Transverse colon (tissue), 4 donors: ENCODE measurements at regions not wholly inside any gene's neighbourhood (a gene's known extent, or its start where the extent isn't known, plus 50 kb on each side); places are given as distances from the start of the nearest gene placed in this dataset.

Experiments used
- DNase-seq: peaks from one replicate; pipeline ENCODE4 v3.0.0-alpha.2; 2019
- H3K27ac ChIP-seq, 4 donors: fragments of 200-600 bp; sonication (generic); 2 replicates each; pipeline ENCODE4 v1.5.1; 2016 to 2018; ENCODE audit warnings: inconsistent platforms in 4 of 4
- H3K27me3 ChIP-seq: fragments of 200-600 bp; sonication (generic); 2 replicates; pipeline ENCODE4 v1.5.1; 2017; ENCODE audit warnings: inconsistent platforms
- H3K36me3 ChIP-seq, 4 donors: fragments of 200-600 bp; sonication (generic); 2 replicates each; pipeline ENCODE4 v1.5.1; 2017 to 2019; ENCODE audit warnings: inconsistent platforms in 4 of 4
- H3K4me1 ChIP-seq, 4 donors: fragments of 200-600 bp; sonication (generic); 2 replicates each; pipeline ENCODE4 v1.5.1; 2017 to 2020; ENCODE audit warnings: inconsistent platforms in 4 of 4
- H3K4me3 ChIP-seq, 4 donors: fragments of 200-600 bp; sonication (generic); 1 replicate in 1 of 4; 2 replicates in 3 of 4; pipeline versions ENCODE4 v1.5.1 to v1.6.1; 2017 to 2019; ENCODE audit warnings: inconsistent platforms in 4 of 4
- H3K9me3 ChIP-seq, 2 donors: fragments of 200-600 bp; sonication (generic); 2 replicates each; pipeline ENCODE4 v1.5.1; 2017 to 2019; ENCODE audit warnings: inconsistent platforms in 2 of 2
- CTCF ChIP-seq, 5 experiments: fragments of 200-600 bp in 3 of 5; fragments of 450-650 bp in 2 of 5; sonication (generic) in 3 of 5; IDR thresholded peaks; 1 replicate in 2 of 5; 2 replicates in 3 of 5; pipeline ENCODE4 v1.5.1; 2016 to 2017; ENCODE audit warnings: antibody characterized with exemption in 5 of 5, inconsistent platforms in 3 of 5, mild to moderate bottlenecking in 2 of 5, moderate library complexity in 1 of 5
- EP300 ChIP-seq: sonication (generic); formaldehyde crosslinking; IDR thresholded peaks from one replicate; pipeline ENCODE4 v1.6.1; 2017; ENCODE audit warnings: antibody characterized with exemption, low read depth
- POLR2A ChIP-seq: fragments of 450-650 bp; IDR thresholded peaks from one replicate; pipeline ENCODE4 v1.6.1; 2016; ENCODE audit warnings: antibody characterized with exemption, mild to moderate bottlenecking, moderate library complexity
- POLR2AphosphoS5 ChIP-seq, 3 donors: sonication (generic); formaldehyde crosslinking; IDR thresholded peaks; one replicate each; pipeline ENCODE4 v1.6.1; 2016; ENCODE audit warnings: antibody characterized with exemption in 3 of 3
- WGBS, 2 donors: methylation state at CpG; one replicate each; pipeline ENCODE4 v1.1.5; 2018; ENCODE audit warnings: low coverage in 1 of 2; 5-methylcytosine and 5-hydroxymethylcytosine counted together
- in situ Hi-C, 4 donors: fragments of 200-750 bp; cut with MboI; loops; one replicate each; pipeline versions ENCODE4 v1.15.0 to v1.15.1; 2017; ENCODE audit warnings: low sequenced_read_pairs in 3 of 4, low pct_ligation_motif_present in 1 of 4, low pct_unique_long_range_greater_than_20kb in 1 of 4
- intact Hi-C: fragments of 100-400 bp; cut with DNase I; formaldehyde crosslinking; loops from one replicate; pipeline ENCODE4 v1.15.1; 2023; ENCODE audit warnings: low total_unique reads

GRCh38 chr15:62342959-62343358, 177.9 kb upstream of the C2CD4B start:
- H3K4me1 ChIP-seq = peaks cover 4 to 13% (median 9%) of the 10 kb centered on the region in 4 donors
- WGBS, 2 donors = 63 to 90% methylated on average over 3 to 9 of the region's 9 CpGs
- intact Hi-C loops (no loop called here), in situ Hi-C loops (no loop called here)
- peak overlapping the region in 1 of 4 donors; percentile 46 for H3K27ac ChIP-seq
- no peaks in the 10 kb centered on the region for H3K27me3 ChIP-seq
- DNase-seq = no peak
- no peaks in the 10 kb centered on the region for H3K9me3 ChIP-seq
- no peaks in the 10 kb centered on the region for H3K36me3 ChIP-seq
- H3K4me3 ChIP-seq = no peak overlapping the region
- TF ChIP-seq CTCF (IDR thresholded peaks at IDR 0.05) (no peak), POLR2A (no peak), EP300 (no peak), POLR2AphosphoS5 (IDR thresholded peaks at IDR 0.05) (no peak)

GRCh38 chr15:62343397-62343796, 178.3 kb upstream of the C2CD4B start:
- no peaks in the 10 kb centered on the region for H3K27me3 ChIP-seq
- H3K27ac ChIP-seq = peak overlapping the region in 1 of 4 donors; percentile 46
- DNase-seq = no peak
- TF ChIP-seq EP300 = no peak
- TF ChIP-seq POLR2A = no peak
- no peak for TF ChIP-seq CTCF (IDR thresholded peaks at IDR 0.05)
- no peak for TF ChIP-seq POLR2AphosphoS5 (IDR thresholded peaks at IDR 0.05)
- in situ Hi-C loops (no loop called here), intact Hi-C loops (no loop called here)
- no peak overlapping the region for H3K4me3 ChIP-seq
- 42 to 65% methylated on average over 6 to 10 of the region's 10 CpGs for WGBS, 2 donors
- H3K9me3 ChIP-seq = no peaks in the 10 kb centered on the region
- H3K36me3 ChIP-seq = no peaks in the 10 kb centered on the region
- peaks cover 7 to 17% (median 11%) of the 10 kb centered on the region in 4 donors for H3K4me1 ChIP-seq

- TF ChIP-seq EP300 (no peak), POLR2A (no peak), CTCF (IDR thresholded peaks at IDR 0.05) (peak; percentile 44 to 82 (median 58)), POLR2AphosphoS5 (IDR thresholded peaks at IDR 0.05) (no peak)
- Histone ChIP-seq H3K27ac (peak overlapping the region in 2 of 4 donors; percentile 17 to 46), H3K36me3 (no peaks in the 10 kb centered on the region), H3K4me1 (peaks cover 7 to 26% (median 13%) of the 10 kb centered on the region in 4 donors), H3K27me3 (no peaks in the 10 kb centered on the region), H3K9me3 (no peaks in the 10 kb centered on the region), H3K4me3 (peak overlapping the region in 1 of 4 donors; percentile 19)
- intact Hi-C loops = no loop called here
- WGBS, 2 donors = 40 to 43% methylated on average over 1 to 21 of the region's 21 CpGs
- DNase-seq = peak; percentile 73
- in situ Hi-C loops = no loop called here
Measured at GRCh38 chr15:62344806-62345539, 179.9 kb upstream of the C2CD4B start.

GRCh38 chr15:62346168-62346567, 181.1 kb upstream of the C2CD4B start:
- Histone ChIP-seq H3K36me3 (no peaks in the 10 kb centered on the region), H3K27me3 (no peaks in the 10 kb centered on the region), H3K4me1 (peaks cover 7 to 26% (median 13%) of the 10 kb centered on the region in 4 donors), H3K4me3 (no peak overlapping the region), H3K27ac (no peak overlapping the region), H3K9me3 (no peaks in the 10 kb centered on the region)
- in situ Hi-C loops = no loop called here
- intact Hi-C loops = no loop called here
- no peak for DNase-seq
- 68% methylated on average over 1 of the region's 1 CpG; no CpG with 5 or more reads in 1 of the 2 donors for WGBS, 2 donors
- TF ChIP-seq EP300 = no peak
- TF ChIP-seq CTCF (IDR thresholded peaks at IDR 0.05) = no peak
- TF ChIP-seq POLR2A = no peak
- no peak for TF ChIP-seq POLR2AphosphoS5 (IDR thresholded peaks at IDR 0.05)
